NCI-H2029 (cell line): ENCODE measurements at regions not wholly inside any gene's neighbourhood (a gene's known extent, or its start where the extent isn't known, plus 50 kb on each side); places are given as distances from the start of the nearest gene placed in this dataset.
"Not testable (repeated sequence)": the region's sequence is repeated elsewhere in the genome, so short reads cannot be mapped to it uniquely, and the experiment has no call there.

Experiments used
- DNase-seq: peaks from one replicate; lab custom pipeline; 2025; lab: John Stamatoyannopoulos, UW

GRCh38 chr3:102336130-102336529, 98.7 kb upstream of the ZPLD1 start:
- DNase-seq: no peak

GRCh38 chr3:102339671-102340070, 95.1 kb upstream of the ZPLD1 start:
- DNase-seq: no peak

- no peak for DNase-seq
These were observed 87.9 kb upstream of the ZPLD1 start for GRCh38 chr3:102346897-102347296.

GRCh38 chr3:102348904-102349303, 85.9 kb upstream of the ZPLD1 start:
- DNase-seq: no peak

GRCh38 chr3:102353148-102353547, 81.7 kb upstream of the ZPLD1 start:
- DNase-seq: no peak

GRCh38 chr3:102353805-102354204, 81.0 kb upstream of the ZPLD1 start:
- no peak for DNase-seq

- no peak for DNase-seq
These were observed 79.8 kb upstream of the ZPLD1 start for GRCh38 chr3:102354818-102355515.

GRCh38 chr3:102356506-102356905, 78.3 kb upstream of the ZPLD1 start:
- no peak for DNase-seq

- not testable (repeated sequence) for DNase-seq
These were observed 77.5 kb upstream of the ZPLD1 start for GRCh38 chr3:102357313-102357712.

GRCh38 chr3:102360183-102360860, 74.5 kb upstream of the ZPLD1 start:
- no peak for DNase-seq

- DNase-seq: no peak
These were observed 73.7 kb upstream of the ZPLD1 start for GRCh38 chr3:102361101-102361500.

- DNase-seq: not testable (repeated sequence)
These were observed 68.7 kb upstream of the ZPLD1 start for GRCh38 chr3:102366116-102366515.

- no peak for DNase-seq
These were observed 59.8 kb upstream of the ZPLD1 start for GRCh38 chr3:102374863-102375634.

GRCh38 chr3:102378216-102378615, 56.6 kb upstream of the ZPLD1 start:
- DNase-seq: no peak

- not testable (repeated sequence) for DNase-seq
These were observed 52.6 kb upstream of the ZPLD1 start for GRCh38 chr3:102382201-102382600.
